ENCODE measurements at regions not wholly inside any gene's neighbourhood (a gene's known extent, or its start where the extent isn't known, plus 50 kb on each side); places are given as distances from the start of the nearest gene placed in this dataset.

DNA sequence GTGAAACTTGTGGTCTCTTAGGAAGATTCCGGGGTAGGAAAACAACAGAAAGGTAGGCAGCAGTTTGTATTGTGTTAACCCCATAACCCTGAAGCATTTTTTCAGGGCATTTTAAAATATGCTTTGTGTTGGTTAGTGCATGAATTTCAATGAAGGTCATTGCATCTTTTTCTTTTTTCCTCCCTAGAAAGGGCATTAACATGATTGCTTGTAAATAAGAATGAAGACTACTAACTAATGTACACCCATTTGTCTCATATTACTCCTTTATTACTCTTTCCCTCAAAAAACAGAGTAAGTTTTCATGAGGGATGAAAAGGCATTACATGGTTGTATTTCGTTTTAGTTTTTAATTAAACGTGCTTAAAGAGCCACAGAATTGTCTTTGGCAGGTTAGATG lies 141.4 kb downstream of the OGFRL1 start:
- Histone ChIP-seq H3K27me3 (ENCODE audit: control insufficient read depth, low read length) (peaks cover 7% of the 10 kb centered on the region), H3K36me3 (ENCODE audit: control insufficient read depth, low read length) (no peaks in the 10 kb centered on the region), H3K9me3 (ENCODE audit: control insufficient read depth, insufficient read depth, low read length) (no peaks in the 10 kb centered on the region), H4K20me1 (ENCODE audit: control insufficient read depth, insufficient read depth, low read depth, low read length) (no peaks in the 10 kb centered on the region), H3K9me2 (replicated peaks; ENCODE audit: control insufficient read depth, low read length) (no peaks in the 10 kb centered on the region), H3K4me1 (ENCODE audit: control insufficient read depth, low read length) (no peaks in the 10 kb centered on the region), H3K27ac (ENCODE audit: low read depth, low read length) (no peak overlapping the region), H3F3A (ENCODE audit: control insufficient read depth, insufficient read depth) (no peaks in the 10 kb centered on the region), H3K4me3 (ENCODE audit: low read length) (no peak overlapping the region), H3K4me2 (ENCODE audit: low read length) (no peak overlapping the region), H3K79me2 (ENCODE audit: control insufficient read depth, low read length) (no peaks in the 10 kb centered on the region)
- TF ChIP-seq, protein P1, sequence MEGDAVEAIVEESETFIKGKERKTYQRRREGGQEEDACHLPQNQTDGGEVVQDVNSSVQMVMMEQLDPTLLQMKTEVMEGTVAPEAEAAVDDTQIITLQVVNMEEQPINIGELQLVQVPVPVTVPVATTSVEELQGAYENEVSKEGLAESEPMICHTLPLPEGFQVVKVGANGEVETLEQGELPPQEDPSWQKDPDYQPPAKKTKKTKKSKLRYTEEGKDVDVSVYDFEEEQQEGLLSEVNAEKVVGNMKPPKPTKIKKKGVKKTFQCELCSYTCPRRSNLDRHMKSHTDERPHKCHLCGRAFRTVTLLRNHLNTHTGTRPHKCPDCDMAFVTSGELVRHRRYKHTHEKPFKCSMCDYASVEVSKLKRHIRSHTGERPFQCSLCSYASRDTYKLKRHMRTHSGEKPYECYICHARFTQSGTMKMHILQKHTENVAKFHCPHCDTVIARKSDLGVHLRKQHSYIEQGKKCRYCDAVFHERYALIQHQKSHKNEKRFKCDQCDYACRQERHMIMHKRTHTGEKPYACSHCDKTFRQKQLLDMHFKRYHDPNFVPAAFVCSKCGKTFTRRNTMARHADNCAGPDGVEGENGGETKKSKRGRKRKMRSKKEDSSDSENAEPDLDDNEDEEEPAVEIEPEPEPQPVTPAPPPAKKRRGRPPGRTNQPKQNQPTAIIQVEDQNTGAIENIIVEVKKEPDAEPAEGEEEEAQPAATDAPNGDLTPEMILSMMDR (IDR thresholded peaks at IDR 0.05; ENCODE audit: low read depth, low read length, poor library complexity, severe bottlenecking): no peak
- TF ChIP-seq EZH2phosphoT487 (IDR thresholded peaks at IDR 0.05; ENCODE audit: borderline replicate concordance, low read length): no peak

DNA sequence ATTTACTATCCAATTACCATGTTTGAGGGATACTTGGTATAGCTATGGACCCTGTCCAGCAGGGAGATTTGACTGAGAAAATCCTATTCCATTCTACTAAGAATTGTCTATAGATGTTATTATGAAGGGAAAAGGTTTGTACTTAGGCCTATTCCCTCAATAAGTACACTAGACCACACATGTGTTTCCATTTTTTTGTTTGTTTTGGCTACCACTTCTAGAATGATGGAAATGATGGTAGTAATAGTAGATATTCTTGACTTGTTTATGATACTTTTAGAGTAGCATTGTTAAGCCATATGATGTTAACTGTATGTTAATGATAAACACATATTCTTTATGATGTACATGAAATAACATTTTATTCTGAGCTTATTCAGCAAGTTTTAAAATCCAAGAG lies 144.8 kb downstream of the OGFRL1 start:
- H3K27ac ChIP-seq (ENCODE audit: low read depth, low read length): no peak overlapping the region
- no peaks in the 10 kb centered on the region for H3K9me3 ChIP-seq (ENCODE audit: control insufficient read depth, insufficient read depth, low read length)
- TF ChIP-seq, protein P1 (IDR thresholded peaks at IDR 0.05; ENCODE audit: low read depth, low read length, poor library complexity, severe bottlenecking): no peak
- no peak for TF ChIP-seq EZH2phosphoT487 (IDR thresholded peaks at IDR 0.05; ENCODE audit: borderline replicate concordance, low read length)
- no peaks in the 10 kb centered on the region for H3K36me3 ChIP-seq (ENCODE audit: control insufficient read depth, low read length)
- no peak overlapping the region for H3K4me2 ChIP-seq (ENCODE audit: low read length)
- no peaks in the 10 kb centered on the region for H3K4me1 ChIP-seq (ENCODE audit: control insufficient read depth, low read length)
- no peaks in the 10 kb centered on the region for H4K20me1 ChIP-seq (ENCODE audit: control insufficient read depth, insufficient read depth, low read depth, low read length)
- H3K79me2 ChIP-seq (ENCODE audit: control insufficient read depth, low read length): no peaks in the 10 kb centered on the region
- H3K27me3 ChIP-seq (ENCODE audit: control insufficient read depth, low read length): peaks cover 3% of the 10 kb centered on the region; the same call in 1 of the 2 replicates
- no peaks in the 10 kb centered on the region for H3F3A ChIP-seq (ENCODE audit: control insufficient read depth, insufficient read depth)
- no peak overlapping the region for H3K4me3 ChIP-seq (ENCODE audit: low read length)
- no peaks in the 10 kb centered on the region for H3K9me2 ChIP-seq (replicated peaks; ENCODE audit: control insufficient read depth, low read length)

DNA sequence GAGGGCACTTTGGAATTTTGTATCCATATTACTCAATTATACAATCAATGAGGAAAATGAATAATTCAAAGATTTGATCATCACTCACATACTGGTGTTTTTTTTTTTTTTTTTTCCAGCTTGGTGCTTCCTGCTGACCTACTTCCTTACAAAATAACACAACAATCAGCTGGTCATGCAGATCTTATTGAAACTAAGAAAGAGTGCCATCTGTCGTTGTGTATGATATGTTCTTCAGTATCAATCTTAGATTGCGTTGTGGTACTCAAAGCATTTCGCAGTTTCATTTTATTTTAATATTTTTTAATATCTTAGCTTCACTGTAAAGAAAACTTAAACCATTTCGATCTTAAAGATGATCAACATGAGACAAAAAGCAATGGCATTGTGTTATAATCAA lies 155.6 kb downstream of the OGFRL1 start:
- no peak overlapping the region for H3K4me3 ChIP-seq (ENCODE audit: low read length)
- no peak overlapping the region for H3K4me2 ChIP-seq (ENCODE audit: low read length)
- H3K9me3 ChIP-seq (ENCODE audit: control insufficient read depth, insufficient read depth, low read length): no peaks in the 10 kb centered on the region
- H3K36me3 ChIP-seq (ENCODE audit: control insufficient read depth, low read length): no peaks in the 10 kb centered on the region
- H3K27me3 ChIP-seq (ENCODE audit: control insufficient read depth, low read length): no peaks in the 10 kb centered on the region
- H3K27ac ChIP-seq (ENCODE audit: low read depth, low read length): no peak overlapping the region
- no peaks in the 10 kb centered on the region for H3K4me1 ChIP-seq (ENCODE audit: control insufficient read depth, low read length)
- no peaks in the 10 kb centered on the region; the same call in 1 of the 2 replicates for H4K20me1 ChIP-seq (ENCODE audit: control insufficient read depth, insufficient read depth, low read depth, low read length)
- H3K79me2 ChIP-seq (ENCODE audit: control insufficient read depth, low read length): no peaks in the 10 kb centered on the region
- H3K9me2 ChIP-seq (replicated peaks; ENCODE audit: control insufficient read depth, low read length): no peaks in the 10 kb centered on the region
- H3F3A ChIP-seq (ENCODE audit: control insufficient read depth, insufficient read depth): no peaks in the 10 kb centered on the region
- TF ChIP-seq, protein P1 (IDR thresholded peaks at IDR 0.05; ENCODE audit: low read depth, low read length, poor library complexity, severe bottlenecking): no peak
- no peak for TF ChIP-seq EZH2phosphoT487 (IDR thresholded peaks at IDR 0.05; ENCODE audit: borderline replicate concordance, low read length)

All from DOHH2 (cell line).